ENCODE measurements at regions not wholly inside any gene's neighbourhood (a gene's known extent, or its start where the extent isn't known, plus 50 kb on each side); places are given as distances from the start of the nearest gene placed in this dataset.

DNA sequence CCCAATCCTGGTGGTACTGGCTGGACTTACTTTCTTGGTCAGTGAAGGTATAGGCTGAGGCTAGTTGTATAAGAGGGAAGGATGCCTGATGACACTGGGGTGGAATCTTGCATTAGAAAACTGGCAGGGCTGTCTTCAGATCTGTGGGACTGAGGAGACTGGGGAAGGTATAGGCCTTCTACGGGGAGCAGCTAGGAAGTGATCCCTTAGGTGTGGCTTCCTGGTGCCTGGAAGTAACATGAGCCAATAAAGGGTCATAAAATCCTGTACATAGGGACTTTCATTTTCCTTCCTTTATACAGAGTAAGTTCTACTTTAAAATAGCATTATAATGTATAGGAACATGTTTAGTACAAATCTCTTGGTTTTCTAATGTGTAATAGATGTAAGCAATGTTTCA lies 716.8 kb downstream of the LRFN5 start:
- no peak for TF ChIP-seq POLR2A (IDR thresholded peaks at IDR 0.05)
- no peak for TF ChIP-seq CTCF (IDR thresholded peaks at IDR 0.05)
- TF ChIP-seq EP300 (IDR thresholded peaks at IDR 0.05) = no peak
- no peak for TF ChIP-seq POLR2AphosphoS5 (IDR thresholded peaks at IDR 0.05)

Measured in gastroesophageal sphincter (tissue), 3 donors.